Osteoblast (primary cell): ENCODE measurements at regions not wholly inside any gene's neighbourhood (a gene's known extent, or its start where the extent isn't known, plus 50 kb on each side); places are given as distances from the start of the nearest gene placed in this dataset.

ENCODE experiments used
- DNase-seq: peaks from one replicate; pipeline ENCODE4 v3.0.0; 2011; ENCODE audit warnings: low spot score, mixed read lengths; ENCODE audit not compliant: insufficient read length; ENCODE audit errors: missing footprints
- H2AFZ ChIP-seq: 2 replicates; pipeline ENCODE4 v1.6.0; 2011; ENCODE audit warnings: mild to moderate bottlenecking, low read length
- H3K27ac ChIP-seq: 2 replicates; pipeline ENCODE4 v1.5.1; 2011; ENCODE audit warnings: mild to moderate bottlenecking, low read depth, low read length, moderate library complexity
- H3K27me3 ChIP-seq: 2 replicates; pipeline ENCODE4 v1.6.0; 2012; ENCODE audit warnings: mild to moderate bottlenecking, control low read depth, inconsistent platforms, low read length, moderate library complexity; ENCODE audit not compliant: insufficient read depth
- H3K36me3 ChIP-seq: 2 replicates; pipeline ENCODE4 v1.5.1; 2011; ENCODE audit warnings: mild to moderate bottlenecking, low read length, control low read depth, moderate library complexity; ENCODE audit not compliant: insufficient read depth
- H3K4me1 ChIP-seq: 2 replicates; pipeline ENCODE4 v1.5.1; 2011; ENCODE audit warnings: mild to moderate bottlenecking, low read length, control low read depth, moderate library complexity; ENCODE audit not compliant: insufficient read depth
- H3K4me2 ChIP-seq: 2 replicates; pipeline ENCODE4 v1.6.0; 2011; ENCODE audit warnings: mild to moderate bottlenecking, low read length; ENCODE audit not compliant: insufficient read depth
- H3K4me3 ChIP-seq: fragments of 200-600 bp; sonication (generic); 3 replicates; pipeline ENCODE4 v1.5.1; 2012; ENCODE audit warnings: mild to moderate bottlenecking, low read length, inconsistent platforms; ENCODE audit not compliant: insufficient read depth
- H3K79me2 ChIP-seq: 2 replicates; pipeline ENCODE4 v1.6.0; 2012; ENCODE audit warnings: mild to moderate bottlenecking, low read length, control low read depth, inconsistent platforms; ENCODE audit not compliant: insufficient read depth
- H3K9me3 ChIP-seq: 2 replicates; pipeline ENCODE4 v1.5.1; 2011; ENCODE audit warnings: low read depth, low read length, control low read depth
- H4K20me1 ChIP-seq: 2 replicates; pipeline ENCODE4 v1.6.0; 2012; ENCODE audit warnings: mild to moderate bottlenecking, low read length, control low read depth; ENCODE audit not compliant: insufficient read depth
- CTCF ChIP-seq: IDR thresholded peaks from 2 replicates; pipeline ENCODE4 v1.5.1; 2011; ENCODE audit warnings: mild to moderate bottlenecking, low read depth, low read length, moderate library complexity; ENCODE audit errors: extremely low read depth

DNA sequence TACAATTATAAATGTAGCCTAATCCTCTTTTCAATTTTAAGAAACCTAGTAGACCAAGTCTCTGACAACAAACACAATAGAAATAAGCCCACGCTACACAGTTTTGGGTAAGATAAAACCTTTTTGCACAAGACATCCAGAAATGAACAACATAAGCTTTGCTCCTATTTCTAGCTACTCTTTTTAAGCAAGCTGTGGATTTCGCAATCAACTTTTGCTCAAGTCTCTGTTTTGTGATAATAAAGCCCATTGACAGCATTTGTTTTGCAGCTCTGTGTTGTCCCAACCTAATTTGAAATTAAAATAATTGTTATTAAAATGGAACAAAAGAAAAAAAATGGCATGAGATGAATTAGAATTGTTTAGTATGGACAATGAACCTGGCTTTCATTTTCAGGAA lies 287.9 kb upstream of the PUDP start:
- DNase-seq: no peak
- Histone ChIP-seq H4K20me1 (no peaks in the 10 kb centered on the region), H3K9me3 (no peaks in the 10 kb centered on the region), H2AFZ (no peak overlapping the region), H3K36me3 (no peaks in the 10 kb centered on the region), H3K27ac (no peak overlapping the region), H3K4me1 (no peaks in the 10 kb centered on the region), H3K79me2 (no peaks in the 10 kb centered on the region), H3K27me3 (no peaks in the 10 kb centered on the region), H3K4me2 (no peak overlapping the region), H3K4me3 (no peak overlapping the region)
- no peak for TF ChIP-seq CTCF

GRCh38 chrX:7432901-7433300 lies 284.9 kb upstream of the PUDP start:
- Histone ChIP-seq H3K79me2 (no peaks in the 10 kb centered on the region), H3K9me3 (no peaks in the 10 kb centered on the region), H4K20me1 (no peaks in the 10 kb centered on the region), H3K36me3 (no peaks in the 10 kb centered on the region), H3K27me3 (no peaks in the 10 kb centered on the region), H3K4me2 (no peak overlapping the region), H3K4me1 (no peaks in the 10 kb centered on the region), H3K4me3 (no peak overlapping the region), H3K27ac (no peak overlapping the region), H2AFZ (no peak overlapping the region)
- DNase-seq: no peak
- TF ChIP-seq CTCF: no peak

DNA sequence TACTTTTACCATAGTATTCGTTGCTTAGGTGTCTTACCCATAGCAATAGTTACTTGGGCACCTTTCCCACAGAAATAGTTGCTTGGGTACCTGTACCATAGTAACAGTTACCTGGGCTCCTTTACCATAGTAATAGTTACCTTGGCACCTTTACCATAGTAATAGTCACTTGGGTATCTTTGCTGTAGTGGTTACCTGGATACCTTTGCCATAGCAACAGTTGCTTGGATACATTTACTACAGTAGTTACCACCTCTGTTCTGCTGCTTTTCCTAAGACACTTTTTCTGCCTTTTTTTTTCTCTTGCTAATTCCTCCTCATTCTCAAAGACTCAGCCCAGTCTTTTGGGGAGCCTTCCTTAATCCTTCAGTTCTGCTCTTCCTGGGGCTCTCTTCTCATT lies 272.8 kb upstream of the PUDP start:
- no peaks in the 10 kb centered on the region for H3K36me3 ChIP-seq
- no peaks in the 10 kb centered on the region for H3K9me3 ChIP-seq
- no peak for TF ChIP-seq CTCF
- no peak overlapping the region for H3K4me3 ChIP-seq
- H3K27ac ChIP-seq: no peak overlapping the region
- H2AFZ ChIP-seq: no peak overlapping the region
- H3K27me3 ChIP-seq: no peaks in the 10 kb centered on the region
- H4K20me1 ChIP-seq: no peaks in the 10 kb centered on the region
- no peak for DNase-seq
- no peaks in the 10 kb centered on the region for H3K79me2 ChIP-seq
- no peaks in the 10 kb centered on the region for H3K4me1 ChIP-seq
- no peak overlapping the region for H3K4me2 ChIP-seq

- H3K27me3 ChIP-seq: no peaks in the 10 kb centered on the region
Observed at GRCh38 chrX:7414753-7415152, 266.8 kb upstream of the PUDP start.

More at GRCh38 chrX:7414753-7415152, 266.8 kb upstream of the PUDP start:
- H3K4me2 ChIP-seq: no peak overlapping the region
- no peak for DNase-seq
- TF ChIP-seq CTCF: no peak
- H2AFZ ChIP-seq: no peak overlapping the region
- no peak overlapping the region for H3K4me3 ChIP-seq
- no peak overlapping the region for H3K27ac ChIP-seq
- H3K4me1 ChIP-seq: no peaks in the 10 kb centered on the region
- H3K36me3 ChIP-seq: no peaks in the 10 kb centered on the region
- no peaks in the 10 kb centered on the region for H4K20me1 ChIP-seq
- no peaks in the 10 kb centered on the region for H3K9me3 ChIP-seq
- H3K79me2 ChIP-seq: no peaks in the 10 kb centered on the region
